Trophoblast cell (in vitro differentiated cells and primary cell): ENCODE measurements at regions not wholly inside any gene's neighbourhood (a gene's known extent, or its start where the extent isn't known, plus 50 kb on each side); places are given as distances from the start of the nearest gene placed in this dataset.

Source experiments
- DNase-seq, 2 donors: peaks; one replicate each; pipeline ENCODE4 v3.0.0-alpha.2; 2016
- H2AFZ ChIP-seq: 2 replicates; pipeline ENCODE4 v1.6.1; 2013; ENCODE audit warnings: low read length, moderate library complexity, mild to moderate bottlenecking; ENCODE audit not compliant: insufficient read depth, poor library complexity
- H2AK5ac ChIP-seq: 2 replicates; pipeline ENCODE4 v1.6.1; 2013; ENCODE audit warnings: mild to moderate bottlenecking, low read length
- H2BK120ac ChIP-seq: 2 replicates; pipeline ENCODE4 v1.6.1; 2013; ENCODE audit warnings: low read length, mild to moderate bottlenecking, moderate library complexity; ENCODE audit not compliant: insufficient read depth, poor library complexity
- H2BK12ac ChIP-seq: 2 replicates; pipeline ENCODE4 v1.6.1; 2013; ENCODE audit warnings: mild to moderate bottlenecking, low read length, moderate library complexity
- H2BK5ac ChIP-seq: 2 replicates; pipeline ENCODE4 v1.6.1; 2013; ENCODE audit warnings: low read length, low read depth, moderate library complexity, mild to moderate bottlenecking; ENCODE audit not compliant: poor library complexity
- H3K14ac ChIP-seq: 2 replicates; pipeline ENCODE4 v1.6.1; 2013; ENCODE audit warnings: mild to moderate bottlenecking, low read length
- H3K18ac ChIP-seq: 2 replicates; pipeline ENCODE4 v1.6.1; 2013; ENCODE audit warnings: mild to moderate bottlenecking, low read length
- H3K23ac ChIP-seq: 2 replicates; pipeline ENCODE4 v1.6.1; 2013; ENCODE audit warnings: low read length
- H3K27ac ChIP-seq: 2 replicates; pipeline ENCODE4 v1.5.1; 2013; ENCODE audit warnings: low read depth, mild to moderate bottlenecking, inconsistent platforms, low read length, moderate library complexity
- H3K27me3 ChIP-seq: 2 replicates; pipeline ENCODE4 v1.6.1; 2013; ENCODE audit warnings: inconsistent platforms, mild to moderate bottlenecking, low read length, moderate library complexity; ENCODE audit not compliant: insufficient read depth
- H3K36me3 ChIP-seq, 2 experiments: 1 replicate in 1 of 2; 2 replicates in 1 of 2; pipeline ENCODE4 v1.6.1; 2013; ENCODE audit warnings: low read length in 2 of 2, mild to moderate bottlenecking in 2 of 2, moderate library complexity in 1 of 2; ENCODE audit not compliant: insufficient read depth in 2 of 2, control insufficient read depth in 1 of 2
- H3K4ac ChIP-seq: 2 replicates; pipeline ENCODE4 v1.6.1; 2013; ENCODE audit warnings: low read depth, mild to moderate bottlenecking, low read length, moderate library complexity
- H3K4me1 ChIP-seq, 2 experiments: 1 replicate in 1 of 2; 2 replicates in 1 of 2; pipeline ENCODE4 v1.6.1; 2013; ENCODE audit warnings: low read length in 2 of 2, mild to moderate bottlenecking in 2 of 2, moderate library complexity in 1 of 2; ENCODE audit not compliant: insufficient read depth in 2 of 2, control insufficient read depth in 1 of 2
- H3K4me2 ChIP-seq: 2 replicates; pipeline ENCODE4 v1.6.1; 2013; ENCODE audit warnings: inconsistent platforms, mild to moderate bottlenecking, low read length, moderate library complexity
- H3K4me3 ChIP-seq: 2 replicates; pipeline ENCODE4 v1.5.1; 2013; ENCODE audit warnings: mild to moderate bottlenecking, low read depth, low read length, inconsistent platforms
- H3K79me1 ChIP-seq: one replicate; pipeline ENCODE4 v1.6.1; 2013; ENCODE audit warnings: low read length
- H3K79me2 ChIP-seq: 2 replicates; pipeline ENCODE4 v1.6.1; 2013; ENCODE audit warnings: low read length, mild to moderate bottlenecking; ENCODE audit not compliant: control insufficient read depth, insufficient read depth, poor library complexity
- H3K9ac ChIP-seq: 2 replicates; pipeline ENCODE4 v1.6.1; 2013; ENCODE audit warnings: mild to moderate bottlenecking, low read length
- H3K9me3 ChIP-seq: 2 replicates; pipeline ENCODE4 v1.6.1; 2013; ENCODE audit warnings: low read depth, mild to moderate bottlenecking, control low read depth, inconsistent platforms, low read length; ENCODE audit not compliant: insufficient read depth
- H4K12ac ChIP-seq: 2 replicates; pipeline ENCODE4 v1.6.1; 2013; ENCODE audit warnings: low read depth, mild to moderate bottlenecking, low read length, moderate library complexity
- H4K8ac ChIP-seq: 2 replicates; pipeline ENCODE4 v1.6.1; 2013; ENCODE audit warnings: low read depth, mild to moderate bottlenecking, low read length, moderate library complexity
- H4K91ac ChIP-seq: one replicate; pipeline ENCODE4 v1.6.1; 2013; ENCODE audit warnings: low read depth, mild to moderate bottlenecking, low read length, moderate library complexity
- WGBS: extraction: QIAGEN DNeasy Blood & Tissue Kit; methylation state at CpG from one replicate; pipeline ENCODE4 v1.1.7; 2013; ENCODE audit warnings: missing lambda C conversion rate; ENCODE audit not compliant: insufficient read length, insufficient coverage; ENCODE audit errors: extremely low coverage; 5-methylcytosine and 5-hydroxymethylcytosine counted together

DNA sequence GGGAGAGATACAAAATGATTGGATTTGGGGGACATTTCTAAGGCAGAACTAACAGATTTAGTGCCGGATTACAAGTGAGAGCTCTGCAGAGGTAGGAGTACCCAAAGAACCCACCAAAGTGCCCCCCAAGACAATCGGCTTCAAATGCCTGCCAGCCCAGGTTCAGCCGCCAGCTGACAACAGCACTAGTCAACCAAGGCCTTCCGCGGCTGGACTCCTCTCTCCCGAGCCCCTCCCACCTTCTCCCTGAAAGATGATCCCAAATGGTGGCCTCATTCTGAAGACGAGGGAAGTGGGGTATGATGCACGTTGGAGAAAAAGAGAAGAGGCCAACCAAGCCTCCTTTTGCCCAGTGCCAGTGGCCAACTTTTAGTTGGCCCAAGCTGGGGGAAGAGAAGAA is 210.4 kb upstream of the SLC30A5 start:
- no peak overlapping the region for H2AK5ac ChIP-seq

DNA sequence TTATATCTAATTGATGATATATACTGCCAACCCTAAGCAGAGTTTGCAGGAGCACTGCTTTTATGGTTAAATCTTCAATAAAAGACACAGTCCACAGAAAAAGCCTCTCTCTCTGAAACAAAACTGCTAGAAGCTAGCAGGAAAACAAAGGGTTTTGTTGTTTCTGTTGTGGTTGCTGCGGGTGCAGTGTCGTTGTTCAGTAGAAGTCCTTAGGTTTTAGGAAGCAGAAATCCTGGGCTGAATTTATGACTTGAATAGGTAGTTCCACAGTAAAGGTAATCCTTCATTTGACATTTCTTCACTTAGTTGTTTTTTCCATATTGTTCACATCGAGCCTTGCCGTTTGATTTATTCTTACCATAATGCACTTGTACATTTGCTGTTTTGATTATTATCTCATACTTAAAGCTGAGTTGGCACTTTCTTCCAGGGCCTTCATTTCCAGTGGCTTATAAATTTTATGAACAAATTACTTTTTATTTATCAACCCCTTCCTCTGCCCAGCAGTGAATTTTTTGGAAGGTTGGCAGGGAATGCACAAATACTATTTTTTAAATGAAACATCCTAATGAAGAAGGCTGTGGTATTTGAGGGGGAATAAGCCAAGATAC is 209.6 kb upstream of the SLC30A5 start:
- H3K9me3 ChIP-seq, result no peaks in the 10 kb centered on the region
- H3K79me2 ChIP-seq, result no peaks in the 10 kb centered on the region
- no peak overlapping the region for H4K8ac ChIP-seq
- H2BK12ac ChIP-seq, result no peak overlapping the region
- no CpG with 5 or more reads among the region's 4 CpGs for WGBS
- no peak overlapping the region for H3K23ac ChIP-seq
- no peak overlapping the region for H2AK5ac ChIP-seq
- H3K79me1 ChIP-seq, result no peaks in the 10 kb centered on the region
- H3K14ac ChIP-seq, result no peak overlapping the region
- H2BK5ac ChIP-seq, result no peak overlapping the region
- H3K27ac ChIP-seq, result no peak overlapping the region
- no peak overlapping the region for H3K4ac ChIP-seq
- H2AFZ ChIP-seq, result no peak overlapping the region
- H3K9ac ChIP-seq, result no peak overlapping the region
- H3K18ac ChIP-seq, result no peak overlapping the region
- no peak overlapping the region for H4K12ac ChIP-seq
- H2BK120ac ChIP-seq, result no peak overlapping the region
- no peak overlapping the region for H4K91ac ChIP-seq
- H3K27me3 ChIP-seq, result no peaks in the 10 kb centered on the region
- no peaks in the 10 kb centered on the region for H3K36me3 ChIP-seq
- no peak overlapping the region for H3K4me2 ChIP-seq
- no peaks in the 10 kb centered on the region for H3K4me1 ChIP-seq
- no peak for DNase-seq
- no peak overlapping the region for H3K4me3 ChIP-seq

More for the DNA sequence above, 210.4 kb upstream of the SLC30A5 start:
- Histone ChIP-seq H3K4ac (no peak overlapping the region), H2BK5ac (no peak overlapping the region), H3K79me1 (no peaks in the 10 kb centered on the region), H2AFZ (no peak overlapping the region), H3K36me3 (no peaks in the 10 kb centered on the region), H3K23ac (no peak overlapping the region), H3K27me3 (no peaks in the 10 kb centered on the region), H3K79me2 (no peaks in the 10 kb centered on the region), H4K8ac (no peak overlapping the region), H3K14ac (no peak overlapping the region), H3K4me1 (no peaks in the 10 kb centered on the region), H2BK12ac (no peak overlapping the region), H3K9me3 (no peaks in the 10 kb centered on the region), H3K9ac (no peak overlapping the region), H4K91ac (no peak overlapping the region), H3K4me2 (no peak overlapping the region), H3K4me3 (no peak overlapping the region), H3K27ac (no peak overlapping the region), H3K18ac (no peak overlapping the region), H2BK120ac (no peak overlapping the region), H4K12ac (no peak overlapping the region)
- DNase-seq, result no peak
- WGBS, result no CpG with 5 or more reads among the region's 8 CpGs

DNA sequence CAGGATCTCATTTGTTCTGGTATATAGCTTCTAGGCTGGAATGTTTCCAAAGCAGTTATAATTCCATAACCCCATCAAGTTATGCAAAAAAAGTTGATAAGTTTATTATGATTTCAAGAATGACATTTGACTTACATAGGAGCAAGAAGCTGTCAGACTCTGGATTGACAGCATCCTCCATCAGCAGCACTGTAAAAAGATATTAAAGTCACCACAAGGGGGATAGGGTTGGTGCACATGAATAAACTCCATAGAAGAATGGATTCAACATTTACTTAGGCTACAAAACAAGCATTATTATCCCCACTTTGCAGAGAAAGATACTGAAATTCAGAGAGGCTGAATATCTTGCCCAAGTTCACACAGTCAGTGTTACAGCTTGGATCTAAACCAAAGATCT is 208.9 kb upstream of the SLC30A5 start:
- H4K91ac ChIP-seq, result no peak overlapping the region
- no peak overlapping the region for H3K4ac ChIP-seq
- H4K12ac ChIP-seq, result no peak overlapping the region
- H3K9me3 ChIP-seq, result no peaks in the 10 kb centered on the region
- no peak overlapping the region for H3K9ac ChIP-seq
- H3K23ac ChIP-seq, result no peak overlapping the region
- no peaks in the 10 kb centered on the region for H3K79me1 ChIP-seq
- no peaks in the 10 kb centered on the region for H3K27me3 ChIP-seq
- H2BK120ac ChIP-seq, result no peak overlapping the region
- no peak overlapping the region for H3K18ac ChIP-seq
- no peak overlapping the region for H3K4me2 ChIP-seq
- peak in 1 of 2 donors; percentile 40 for DNase-seq
- no peaks in the 10 kb centered on the region for H3K36me3 ChIP-seq
- no peak overlapping the region for H3K4me3 ChIP-seq
- no peak overlapping the region for H3K14ac ChIP-seq
- no peak overlapping the region for H2AFZ ChIP-seq
- H3K4me1 ChIP-seq, result no peaks in the 10 kb centered on the region
- no peak overlapping the region for H2BK12ac ChIP-seq
- H2AK5ac ChIP-seq, result no peak overlapping the region
- H4K8ac ChIP-seq, result no peak overlapping the region
- H2BK5ac ChIP-seq, result no peak overlapping the region
- H3K79me2 ChIP-seq, result no peaks in the 10 kb centered on the region
- H3K27ac ChIP-seq, result no peak overlapping the region

DNA sequence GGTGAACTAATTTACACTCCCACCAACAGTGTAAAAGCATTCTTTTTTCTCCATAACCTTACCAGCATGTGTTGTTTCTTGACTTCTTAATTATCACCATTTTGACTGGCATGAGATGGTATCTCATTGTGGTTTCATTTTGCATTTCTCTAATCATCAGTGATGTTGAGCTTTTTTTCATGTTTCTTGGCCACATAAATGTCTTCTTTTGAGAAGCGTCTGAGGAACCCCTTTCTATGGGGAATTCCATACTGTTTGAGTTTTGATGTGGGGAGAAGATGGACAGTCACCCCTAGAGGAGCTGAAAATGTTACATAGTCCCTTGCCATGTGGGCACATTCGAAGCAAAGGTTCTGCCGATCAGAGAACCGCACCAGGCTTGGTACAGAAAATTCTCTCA is 207.0 kb upstream of the SLC30A5 start:
- H3K4me2 ChIP-seq, result no peak overlapping the region
- no peak overlapping the region for H4K91ac ChIP-seq
- H2BK12ac ChIP-seq, result no peak overlapping the region
- no peaks in the 10 kb centered on the region for H3K79me1 ChIP-seq
- H3K23ac ChIP-seq, result no peak overlapping the region
- no peak overlapping the region for H2BK5ac ChIP-seq
- no peak overlapping the region for H4K8ac ChIP-seq
- H2BK120ac ChIP-seq, result no peak overlapping the region
- no peak overlapping the region for H3K4ac ChIP-seq
- DNase-seq, result no peak
- no peak overlapping the region for H2AK5ac ChIP-seq
- no peaks in the 10 kb centered on the region for H3K4me1 ChIP-seq
- no peak overlapping the region for H3K18ac ChIP-seq
- H3K14ac ChIP-seq, result no peak overlapping the region
- H3K9ac ChIP-seq, result no peak overlapping the region
- no peaks in the 10 kb centered on the region for H3K27me3 ChIP-seq
- no peak overlapping the region for H3K4me3 ChIP-seq
- no peak overlapping the region for H4K12ac ChIP-seq
- H3K27ac ChIP-seq, result no peak overlapping the region
- no peaks in the 10 kb centered on the region for H3K9me3 ChIP-seq
- no CpG with 5 or more reads among the region's 4 CpGs for WGBS
- no peak overlapping the region for H2AFZ ChIP-seq
- H3K36me3 ChIP-seq, result no peaks in the 10 kb centered on the region
- H3K79me2 ChIP-seq, result no peaks in the 10 kb centered on the region
